Adrenal gland (tissue), 5 donors: ENCODE measurements at regions not wholly inside any gene's neighbourhood (a gene's known extent, or its start where the extent isn't known, plus 50 kb on each side); places are given as distances from the start of the nearest gene placed in this dataset.

Source experiments
- CTCF ChIP-seq, 6 experiments: fragments of 450-650 bp in 4 of 6; fragments of 200-600 bp in 2 of 6; sonication (generic) in 1 of 6; IDR thresholded peaks; 1 replicate in 5 of 6; 2 replicates in 1 of 6; pipeline versions ENCODE4 v1.5.1 to v1.8.0; 2016 to 2021; ENCODE audit warnings: antibody characterized with exemption in 6 of 6, mild to moderate bottlenecking in 2 of 6, moderate library complexity in 1 of 6
- POLR2A ChIP-seq, 2 donors: fragments of 450-650 bp; IDR thresholded peaks; one replicate each; pipeline ENCODE4 v1.6.1; 2017; ENCODE audit warnings: antibody characterized with exemption in 2 of 2, mild to moderate bottlenecking in 2 of 2, moderate library complexity in 1 of 2
- donor health status: DM: no; HTN: no; CAD: no.

- no peak for TF ChIP-seq CTCF (IDR thresholded peaks at IDR 0.05)
- no peak for TF ChIP-seq POLR2A (IDR thresholded peaks at IDR 0.05)
These were observed 258.7 kb upstream of the ACTRT1 start for GRCh38 chrX:128310912-128311311.
